T-helper 2 cell (primary cell): ENCODE measurements at regions not wholly inside any gene's neighbourhood (a gene's known extent, or its start where the extent isn't known, plus 50 kb on each side); places are given as distances from the start of the nearest gene placed in this dataset.
"Not testable (repeated sequence)": the region's sequence is repeated elsewhere in the genome, so short reads cannot be mapped to it uniquely, and the experiment has no call there.

ENCODE experiments used
- DNase-seq, 5 experiments: peaks; one replicate each; pipeline versions ENCODE4 v3.0.0 to v3.0.0-alpha.2; 2012 to 2022

DNA sequence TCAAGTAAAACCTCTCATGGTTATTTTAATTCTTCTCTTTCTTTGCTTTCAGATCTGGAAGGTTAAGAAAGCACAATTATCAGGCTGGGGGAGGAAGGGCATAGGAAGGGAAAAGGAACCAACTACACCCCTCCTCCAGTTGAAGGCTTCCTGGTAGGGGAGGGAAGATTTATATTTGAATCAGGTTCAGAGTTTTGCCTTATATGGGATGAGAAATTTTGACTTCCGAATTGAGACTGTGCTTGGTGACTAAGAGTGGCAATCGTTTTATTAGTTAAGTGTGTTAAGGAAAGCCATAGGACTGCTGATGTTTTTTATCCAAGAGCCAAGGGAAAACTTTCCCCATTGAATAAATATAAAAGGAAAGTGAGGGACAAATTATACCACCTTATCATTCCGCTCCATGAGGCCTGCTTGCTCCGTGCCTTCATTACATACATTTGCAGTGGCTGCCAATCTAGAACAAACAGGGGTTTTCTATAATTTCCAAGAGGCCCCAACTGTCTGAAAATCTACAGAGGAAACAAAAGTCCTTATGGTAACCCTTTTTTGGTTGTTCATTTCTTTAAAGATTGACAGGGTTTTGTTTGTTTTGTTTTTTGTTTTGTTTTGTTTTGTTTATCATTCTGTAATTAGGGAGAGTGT, 115.7 kb upstream of the EPB41L4A start:
- DNase-seq, result no peak

DNA sequence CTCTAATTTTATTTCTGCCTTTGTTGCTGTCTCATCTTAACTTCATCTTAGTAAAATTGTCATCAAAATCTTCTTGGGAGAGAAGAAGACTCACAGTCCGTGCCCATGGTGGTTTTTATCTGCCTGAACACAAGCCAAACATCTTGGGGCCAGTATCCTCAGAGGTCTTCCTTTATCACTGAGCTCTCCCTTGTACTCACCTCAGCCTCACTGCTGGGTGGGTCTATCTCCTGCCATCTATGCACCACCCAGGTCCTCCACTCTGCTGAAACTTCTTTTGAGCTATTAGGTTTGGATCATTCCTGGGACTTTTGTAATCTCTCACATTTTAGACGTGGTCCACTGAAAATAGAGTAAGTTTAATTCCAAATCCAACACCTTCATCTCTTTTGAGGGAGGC, 116.3 kb upstream of the EPB41L4A start:
- no peak for DNase-seq

DNA sequence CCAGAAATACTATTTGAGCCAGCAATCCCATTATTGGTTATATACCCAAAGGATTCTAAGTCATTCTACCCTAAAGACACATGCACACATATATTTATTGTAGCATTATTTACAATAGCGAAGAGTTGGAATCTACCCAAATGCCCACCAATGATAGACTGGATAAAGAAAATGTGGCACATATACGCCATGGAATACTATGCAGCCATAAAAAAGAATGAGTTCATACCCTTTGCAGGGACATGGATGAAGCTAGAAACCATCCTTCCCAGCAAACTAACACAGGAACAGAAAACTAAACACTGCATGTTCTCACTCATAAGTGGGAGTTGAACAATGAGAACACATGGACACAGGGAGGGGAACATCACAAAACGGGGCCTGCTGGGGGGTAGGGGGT, 125.5 kb upstream of the EPB41L4A start:
- not testable (repeated sequence) for DNase-seq

DNA sequence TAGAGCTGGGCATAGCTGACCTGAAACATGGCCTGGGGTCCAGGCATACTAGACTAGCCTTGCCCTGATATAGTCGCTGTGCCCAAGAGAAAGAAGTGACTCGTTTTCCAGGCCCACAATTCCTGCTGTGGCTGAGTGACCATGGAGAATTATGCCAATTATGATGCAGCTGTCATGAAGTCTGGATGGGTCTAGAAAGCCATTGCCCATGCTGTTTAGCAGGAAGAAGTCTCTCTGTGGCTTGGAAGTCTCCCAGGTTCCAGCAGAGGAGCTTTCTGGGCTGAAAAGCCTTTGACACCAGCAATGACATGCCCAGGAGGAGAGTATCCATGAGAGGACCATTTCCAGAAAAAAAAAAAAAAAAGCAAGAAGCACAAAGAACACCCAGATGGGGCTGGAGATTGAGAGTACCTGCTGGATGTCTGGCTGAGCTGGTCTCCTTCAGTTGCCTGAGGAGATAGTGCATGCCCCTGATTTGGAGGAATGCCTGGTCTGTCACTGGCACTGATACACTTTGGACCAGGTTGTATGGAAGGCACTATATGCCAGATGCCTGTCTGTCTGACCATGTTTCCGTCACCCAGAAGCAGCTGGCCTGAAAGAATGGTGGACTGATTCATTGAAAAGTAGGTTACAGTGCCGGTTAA, 128.0 kb upstream of the EPB41L4A start:
- no peak for DNase-seq

DNA sequence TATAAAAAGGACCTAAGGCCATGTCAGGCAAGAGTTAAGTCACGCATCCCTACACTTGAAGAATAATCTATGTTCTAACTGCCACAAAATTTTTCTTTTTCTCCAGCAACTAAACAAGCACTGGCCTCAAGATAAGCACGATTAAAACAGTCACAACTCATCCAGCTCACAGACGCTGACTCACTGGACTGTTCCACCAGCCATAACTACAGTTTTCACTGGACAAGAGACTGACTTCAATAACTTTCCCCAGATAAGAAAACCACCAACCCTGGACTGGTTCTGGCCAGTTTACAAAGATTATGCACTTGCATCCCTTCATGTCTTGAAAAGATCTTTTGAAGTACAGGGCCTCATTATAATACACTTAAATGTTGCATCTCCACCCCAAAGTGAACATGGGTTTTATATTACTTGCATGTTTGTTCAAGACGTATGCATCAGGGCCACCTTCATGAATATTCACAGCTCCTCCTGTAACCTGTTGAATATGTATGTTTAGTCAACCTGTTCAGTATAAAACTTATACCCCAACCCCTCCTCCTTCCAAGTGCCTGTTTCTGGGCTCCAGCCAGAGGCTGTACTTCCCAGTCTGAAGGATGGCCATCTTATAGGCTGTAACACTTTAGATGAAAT, 129.3 kb upstream of the EPB41L4A start:
- no peak for DNase-seq

DNA sequence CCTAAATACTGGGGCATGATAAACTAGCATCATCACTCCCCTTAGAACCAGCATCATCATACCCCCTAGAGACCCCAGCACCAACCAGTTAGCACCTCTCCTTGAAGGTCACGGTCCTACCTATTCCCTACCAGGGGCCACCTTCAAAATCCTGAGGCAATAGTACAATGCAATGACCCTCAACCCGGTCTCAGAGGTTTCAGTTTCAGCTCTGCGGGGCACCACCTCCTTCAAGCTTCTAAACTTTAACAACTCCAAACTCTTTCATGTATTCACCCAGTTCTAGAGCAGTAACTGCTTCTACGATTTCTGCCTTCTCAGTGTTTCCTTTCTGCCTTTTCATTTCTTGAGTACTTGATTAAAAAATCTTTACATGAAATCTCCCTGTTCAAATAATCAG, 130.1 kb upstream of the EPB41L4A start:
- DNase-seq, result no peak

DNA sequence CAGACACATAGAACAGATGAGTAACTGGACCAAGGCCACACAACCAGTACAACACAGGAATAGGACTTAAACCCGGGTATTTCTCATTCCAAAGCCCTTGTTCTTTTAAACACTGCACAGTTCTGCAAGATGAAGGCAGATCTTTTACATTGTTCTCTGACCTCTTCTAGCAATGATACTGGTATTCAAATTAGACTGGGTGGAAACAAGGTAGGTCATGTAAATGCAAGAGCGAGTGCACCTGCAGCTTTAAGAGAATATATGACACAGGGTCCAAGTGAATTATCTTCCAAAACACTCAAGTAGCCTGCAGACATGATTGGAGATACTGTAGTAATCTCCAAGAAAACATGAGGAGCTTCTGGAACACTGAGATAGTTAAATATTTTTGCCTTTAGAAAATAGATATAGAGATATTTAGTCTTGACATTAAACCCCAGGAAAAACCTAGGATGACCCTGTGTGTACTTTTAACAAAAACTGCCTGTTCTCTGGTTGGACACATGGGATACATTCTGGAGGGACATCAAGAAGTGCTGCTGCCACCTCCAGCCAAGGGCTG, 130.6 kb upstream of the EPB41L4A start:
- no peak for DNase-seq

DNA sequence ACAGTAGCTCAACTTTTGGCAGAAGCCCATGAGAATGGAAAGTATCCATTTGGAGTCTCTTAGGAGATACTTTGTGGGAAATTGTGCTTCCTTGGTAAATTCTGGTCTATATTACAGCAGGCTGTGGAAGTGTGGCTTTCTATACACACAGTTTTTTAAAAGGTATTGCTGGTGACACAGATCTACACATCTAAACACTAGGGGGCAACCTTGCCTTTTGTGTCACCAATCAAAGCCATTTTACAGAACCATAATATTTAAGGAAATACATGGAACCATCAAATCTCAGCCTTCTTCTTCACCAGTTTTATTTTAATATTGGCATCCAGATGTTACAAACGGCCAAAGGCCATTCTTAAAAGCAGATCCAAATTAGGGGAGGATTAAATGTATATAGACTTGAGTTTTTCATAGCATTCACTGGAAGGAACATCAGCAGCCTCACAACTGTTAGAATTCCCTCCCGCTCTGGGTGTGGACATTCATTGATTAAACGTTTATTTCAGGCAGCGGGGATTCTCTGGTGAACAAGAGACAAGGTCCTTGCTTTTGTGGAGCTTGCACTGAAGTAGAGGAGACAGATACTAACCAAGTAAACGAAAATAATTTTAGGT, 132.4 kb upstream of the EPB41L4A start:
- peak in 2 of 5 experiments; percentile 39 to 63 for DNase-seq

DNA sequence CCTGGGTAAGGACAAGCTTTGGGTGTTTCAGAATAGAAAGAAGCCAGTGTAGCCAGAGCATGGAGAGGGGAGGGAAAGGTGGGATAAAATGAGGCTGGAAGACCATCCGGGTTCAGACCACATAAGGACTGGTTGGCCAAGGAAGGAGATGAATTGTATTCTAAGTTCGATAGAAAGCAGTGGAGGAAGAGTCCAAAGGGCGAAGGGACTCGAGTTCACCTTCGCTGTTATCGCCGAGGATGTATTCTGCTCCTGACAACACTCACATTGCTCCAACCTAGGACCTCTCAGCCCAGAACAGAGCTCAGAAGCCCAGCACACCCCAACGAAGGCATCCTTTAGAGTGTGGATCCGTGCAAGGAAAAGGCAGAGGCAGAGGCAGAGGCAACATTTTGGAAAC, 133.1 kb upstream of the EPB41L4A start:
- no peak for DNase-seq

DNA sequence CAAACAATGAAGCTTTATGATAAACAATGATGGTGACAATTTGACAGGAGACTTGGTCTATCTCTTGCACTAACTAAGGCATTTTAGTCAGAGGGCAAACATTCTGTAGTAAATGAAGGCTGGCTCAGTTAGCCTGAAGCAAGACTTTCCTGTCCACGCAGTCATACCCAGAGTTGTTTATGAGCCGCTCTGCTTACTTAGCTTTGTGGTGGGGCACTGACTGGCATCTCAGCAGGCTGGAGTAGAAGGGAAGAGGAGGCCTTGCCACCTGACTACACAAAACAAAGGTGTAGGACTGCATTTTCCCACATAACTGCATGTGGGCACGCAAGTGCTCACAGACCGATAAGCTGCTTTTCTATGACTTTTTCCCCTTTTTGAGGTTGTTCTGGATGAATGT, 133.7 kb upstream of the EPB41L4A start:
- DNase-seq, result peak in 1 of 5 experiments; percentile 27

DNA sequence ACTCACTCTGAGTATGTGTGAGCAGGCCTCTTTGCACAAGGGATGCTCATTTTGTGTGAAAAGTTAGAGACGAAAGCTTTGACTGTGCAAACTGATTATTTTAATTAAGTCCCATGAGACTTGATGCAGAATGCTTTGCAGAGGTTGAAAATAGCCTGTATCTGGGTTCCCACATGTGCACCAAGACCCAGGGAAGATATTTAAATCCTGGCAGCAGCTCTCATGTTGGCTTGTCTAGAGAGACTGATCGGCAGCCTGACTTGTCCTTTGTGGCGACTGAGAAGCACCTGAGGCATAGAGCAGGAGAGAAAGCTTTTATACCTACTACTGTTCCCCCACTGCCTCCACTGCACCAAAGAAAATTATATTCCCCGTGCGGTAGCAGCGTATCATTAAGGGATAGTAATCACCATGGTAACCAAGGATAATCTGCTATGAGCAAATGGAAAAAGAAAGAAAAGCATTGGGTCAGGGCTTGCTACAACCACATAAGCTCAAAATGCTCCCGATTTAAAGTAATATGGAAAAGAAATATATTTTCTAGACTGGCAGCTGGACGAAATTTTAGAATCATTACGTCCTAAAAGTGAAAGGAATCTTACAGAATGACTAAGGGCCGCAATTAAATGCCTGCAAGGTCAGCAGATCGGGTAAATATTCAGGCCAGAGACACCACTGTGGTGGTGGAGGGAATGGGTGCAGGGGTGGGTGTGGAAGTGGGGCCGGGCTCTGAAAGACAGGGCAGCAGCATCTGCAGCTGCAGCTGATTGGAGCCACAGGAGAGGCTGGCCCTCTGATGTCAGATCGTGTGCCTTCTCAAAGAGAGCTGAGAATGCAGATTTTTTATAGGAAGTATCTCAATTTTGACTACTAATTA, 135.3 kb upstream of the EPB41L4A start:
- no peak for DNase-seq

DNA sequence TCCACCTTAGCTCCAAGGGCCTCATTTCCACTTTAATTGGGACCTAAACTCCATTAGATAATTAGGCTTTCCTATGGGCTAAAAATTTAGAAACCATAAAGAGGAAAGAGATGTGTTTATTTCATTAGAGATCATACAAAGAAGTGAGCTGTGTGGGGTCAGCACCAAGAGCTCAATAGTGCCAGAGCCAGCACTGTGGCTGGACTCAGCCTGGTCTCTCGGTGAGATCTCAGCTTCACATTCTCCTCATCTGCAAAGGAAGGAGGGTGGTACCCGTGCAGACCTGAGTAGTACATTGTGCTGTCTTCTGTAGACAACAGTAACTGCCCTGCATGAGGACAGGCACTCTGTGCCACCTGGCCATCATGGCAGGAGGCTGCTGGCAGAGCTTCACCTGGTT, 136.1 kb upstream of the EPB41L4A start:
- DNase-seq, result no peak

DNA sequence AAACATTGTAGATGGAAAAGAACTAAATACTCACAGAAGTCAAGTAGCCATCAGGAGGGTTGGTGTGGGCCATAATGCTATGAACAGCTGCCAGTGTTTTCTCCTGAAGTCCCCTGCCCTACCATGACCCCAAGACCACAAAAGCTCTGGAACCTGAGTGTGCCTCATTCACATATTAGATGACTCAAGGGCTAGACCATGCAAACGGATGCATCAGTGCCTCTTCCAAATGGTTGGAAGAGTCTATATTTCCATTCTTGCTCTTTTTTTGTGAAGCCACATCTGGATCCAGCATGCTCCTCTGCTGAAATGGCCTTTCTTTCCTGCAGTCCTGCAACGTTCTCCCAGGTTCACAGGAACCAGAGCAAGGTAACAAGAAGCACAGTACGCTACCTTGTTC, 136.6 kb upstream of the EPB41L4A start:
- DNase-seq, result no peak

DNA sequence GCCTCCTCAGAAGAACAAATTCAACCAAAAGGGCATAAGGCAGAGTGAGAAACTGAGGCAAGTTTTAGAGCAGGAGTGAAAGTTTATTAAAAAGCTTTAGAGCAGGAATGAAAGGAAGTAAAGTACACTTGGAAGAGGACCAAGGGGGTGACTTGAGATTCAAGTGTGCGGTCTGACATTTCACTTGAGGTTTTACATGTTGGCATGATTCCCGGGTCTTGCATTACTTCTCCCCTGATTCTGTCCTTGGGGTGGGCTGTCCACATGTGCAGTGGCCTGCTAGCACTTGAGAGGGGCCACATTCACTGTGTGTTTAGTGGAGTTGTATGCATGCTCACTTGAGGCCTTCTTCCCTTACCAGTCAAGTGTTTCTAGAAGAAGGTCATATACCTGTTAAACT, 140.4 kb upstream of the EPB41L4A start:
- DNase-seq, result not testable (repeated sequence)

DNA sequence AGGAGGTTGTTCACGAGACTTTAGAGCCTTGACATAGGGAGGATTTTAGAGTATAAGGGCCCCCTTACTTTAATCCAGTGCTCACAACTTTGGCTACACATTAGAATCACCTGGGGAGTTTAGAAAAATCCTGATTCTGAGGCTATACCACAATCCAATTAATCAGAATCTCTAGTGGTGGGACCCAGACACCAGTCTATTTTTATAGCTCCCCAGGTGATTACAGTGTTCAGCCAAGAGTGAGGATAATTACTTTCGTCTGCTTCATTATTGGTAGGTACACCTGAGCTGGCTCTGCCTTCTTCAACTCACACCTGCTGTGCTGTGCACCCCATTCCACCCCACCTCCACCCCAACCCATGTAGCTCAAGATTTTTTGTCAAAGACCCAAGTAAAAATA, 141.3 kb upstream of the EPB41L4A start:
- DNase-seq, result no peak

DNA sequence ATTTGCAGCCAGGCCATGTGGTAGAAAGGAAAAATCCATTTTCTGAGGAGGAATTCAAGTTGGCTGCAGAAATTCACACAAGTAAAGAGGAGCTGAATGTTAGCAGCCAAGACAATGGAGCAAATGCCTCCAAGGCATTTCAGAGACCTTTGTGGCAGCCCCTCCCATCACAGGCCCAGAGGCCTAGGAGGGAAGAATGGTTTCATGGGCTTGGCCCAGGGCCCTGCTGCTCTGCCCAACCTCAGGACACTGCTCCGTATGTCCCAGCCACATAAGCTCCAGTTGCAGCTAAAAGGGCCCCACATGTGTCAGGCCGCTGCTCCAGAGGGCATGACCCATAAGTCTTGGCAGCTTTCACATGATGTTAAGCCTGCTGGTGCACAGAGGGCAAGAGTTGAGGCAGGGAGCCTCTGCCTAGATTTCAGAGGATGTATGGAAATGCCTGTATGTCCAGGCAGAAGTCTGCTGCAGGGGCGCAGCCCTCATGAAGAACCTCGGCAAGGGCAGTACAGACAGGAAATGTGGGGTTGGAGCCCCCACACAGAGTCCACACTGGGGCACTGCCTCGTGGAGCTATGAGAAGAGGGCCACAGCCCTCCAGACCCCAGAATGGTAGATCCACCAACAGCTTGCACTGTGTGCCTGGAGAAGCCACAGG, 144.2 kb upstream of the EPB41L4A start:
- DNase-seq, result no peak

DNA sequence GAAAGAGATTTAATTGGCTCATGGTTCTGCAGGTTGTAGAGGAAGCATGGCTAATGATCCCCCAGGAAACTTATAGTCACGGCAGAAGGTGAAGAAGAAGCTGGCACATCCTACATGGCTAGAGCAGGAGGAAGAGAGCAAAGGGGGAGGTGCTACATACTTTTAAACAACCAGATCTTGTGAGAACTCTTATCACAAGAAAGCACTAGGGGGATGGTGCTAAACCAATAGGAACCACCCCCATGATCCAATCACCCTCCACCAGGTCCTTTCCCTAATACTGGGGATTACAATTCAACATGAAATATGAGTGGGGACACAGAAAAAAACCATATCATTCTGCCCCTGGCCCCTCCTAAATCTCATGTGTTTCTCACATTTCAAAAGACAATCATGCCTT, 147.2 kb upstream of the EPB41L4A start:
- no peak for DNase-seq

DNA sequence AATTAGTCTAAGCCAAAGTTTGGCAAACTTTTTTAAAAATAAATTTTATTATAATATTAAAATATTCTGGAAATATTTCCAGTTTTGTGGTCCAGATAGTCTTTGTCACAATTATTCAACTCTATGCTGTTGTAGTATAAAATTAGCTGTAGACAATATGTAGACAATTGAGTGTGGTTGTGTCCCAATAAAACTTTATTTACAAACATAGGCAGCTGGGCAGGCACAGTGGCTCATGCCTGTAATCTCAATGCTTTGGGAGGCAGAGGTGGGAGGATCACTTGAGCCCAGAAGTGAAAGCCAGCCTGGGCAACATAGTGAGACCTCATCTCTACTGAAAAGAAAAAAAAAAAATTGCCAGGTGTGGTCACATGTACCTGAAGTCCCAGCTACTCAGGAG, 150.5 kb upstream of the EPB41L4A start:
- no peak for DNase-seq

DNA sequence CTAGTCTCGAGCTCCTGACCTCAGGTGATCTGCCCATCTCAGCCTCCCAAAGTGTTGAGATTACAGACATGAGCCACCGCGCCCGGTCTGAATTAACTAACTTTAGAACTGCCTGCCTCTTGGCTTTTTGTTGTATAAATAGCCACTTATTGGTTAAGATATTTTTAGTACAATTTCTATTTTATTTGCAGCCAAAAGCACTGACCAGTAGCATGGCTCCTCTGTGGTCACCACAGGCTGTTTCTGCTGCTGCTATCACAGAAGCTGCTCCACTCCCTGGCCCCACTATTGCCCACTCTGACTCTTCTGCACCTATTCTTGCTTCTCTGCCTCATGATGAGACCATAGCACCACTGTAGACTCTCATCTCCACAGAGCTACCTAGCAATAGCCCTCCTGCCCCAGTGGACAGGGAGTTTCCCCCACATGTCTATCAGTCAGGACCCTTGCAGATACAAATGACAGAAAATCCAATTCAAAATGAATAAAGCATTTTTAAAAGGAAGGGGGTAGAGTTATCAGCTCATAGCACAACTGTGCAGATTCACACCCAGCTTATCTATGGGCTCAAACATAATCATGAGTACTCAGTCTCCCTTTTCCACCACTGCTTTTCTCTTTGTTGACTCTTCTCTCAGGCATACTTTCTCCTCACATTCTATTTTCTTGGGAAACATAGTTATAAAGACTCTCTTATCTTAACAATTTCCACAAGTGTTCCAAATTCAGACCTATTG, 151.8 kb upstream of the EPB41L4A start:
- no peak for DNase-seq

DNA sequence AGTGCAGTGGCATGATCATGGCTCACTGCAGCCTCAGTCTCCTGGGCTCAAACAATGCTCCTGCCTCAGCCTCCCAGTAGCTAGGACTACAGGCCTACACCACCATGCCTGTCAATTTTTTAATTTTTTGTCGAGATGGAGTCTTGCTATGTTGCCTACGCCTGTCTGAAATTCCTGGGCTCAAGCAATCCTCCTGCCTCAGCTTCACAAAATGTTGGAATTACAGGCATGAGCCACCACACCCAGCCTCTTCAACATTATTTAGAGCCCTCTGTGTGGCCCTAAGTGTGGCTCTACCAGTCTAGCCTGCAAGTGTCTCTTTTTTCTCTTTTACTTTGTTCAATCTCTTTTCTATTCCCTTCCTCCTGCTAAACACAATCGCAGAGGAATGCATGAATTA, 154.4 kb upstream of the EPB41L4A start:
- DNase-seq, result no peak

DNA sequence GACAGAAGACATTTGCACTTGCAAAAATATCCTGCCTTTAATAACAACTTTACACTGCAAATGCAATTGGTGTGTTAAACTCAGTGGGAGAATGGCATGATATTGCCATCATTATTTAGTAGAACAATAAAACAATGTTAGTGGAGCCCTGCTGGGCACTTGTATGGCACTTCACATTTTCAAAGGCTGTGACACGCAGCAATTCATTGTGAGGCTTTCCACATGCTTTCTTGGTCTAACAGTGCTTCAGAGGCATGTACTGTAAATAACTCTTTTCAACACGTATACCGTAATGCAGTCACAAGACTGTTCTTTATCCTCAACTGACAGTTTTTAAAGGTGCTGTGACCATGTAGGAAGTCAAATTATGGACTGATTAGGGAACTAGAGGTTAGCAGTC, 155.5 kb upstream of the EPB41L4A start:
- DNase-seq, result no peak
